ENCODE measurements at regions not wholly inside any gene's neighbourhood (a gene's known extent, or its start where the extent isn't known, plus 50 kb on each side); places are given as distances from the start of the nearest gene placed in this dataset.
"Not testable (repeated sequence)": the region's sequence is repeated elsewhere in the genome, so short reads cannot be mapped to it uniquely, and the experiment has no call there.

DNA sequence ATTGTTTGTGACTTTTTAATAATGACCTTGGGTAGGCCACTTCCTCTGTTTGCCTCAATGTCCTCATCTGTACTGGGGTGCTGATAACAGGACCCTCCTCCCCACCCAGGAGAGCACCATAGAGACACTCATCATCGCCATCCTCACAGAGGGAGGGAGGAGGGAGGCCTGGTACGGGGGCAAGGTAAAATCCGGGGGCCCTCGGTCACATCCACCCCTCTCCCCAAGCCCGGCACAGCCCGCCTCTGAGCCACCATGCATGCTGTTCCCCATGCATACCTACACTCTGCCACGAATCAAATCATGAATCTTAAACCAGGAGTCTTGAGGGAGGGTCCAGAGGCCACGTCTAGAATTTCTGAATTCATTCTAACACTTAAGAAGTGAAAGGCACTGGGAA, 74.9 kb upstream of the IQSEC1 start:
- DNase-seq: no peak

DNA sequence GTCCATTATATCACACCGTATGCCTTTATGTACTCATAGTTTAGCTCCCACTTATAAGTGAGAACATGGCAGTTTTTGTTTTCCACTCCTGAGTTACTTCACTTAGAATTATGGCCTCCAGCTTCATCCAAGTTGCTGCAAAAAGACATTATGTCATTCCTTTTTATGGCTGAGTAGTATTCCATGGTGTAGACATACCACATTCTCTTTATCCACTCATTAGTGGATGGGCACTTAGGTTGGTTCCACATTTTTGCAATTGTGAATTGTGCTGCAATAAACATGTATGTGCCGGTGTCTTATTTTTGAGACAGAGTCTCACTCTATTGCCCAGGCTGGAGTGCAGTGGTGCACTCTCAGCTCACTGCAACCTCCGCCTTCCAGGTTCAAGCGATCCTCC, 74.1 kb upstream of the IQSEC1 start:
- DNase-seq: no peak

DNA sequence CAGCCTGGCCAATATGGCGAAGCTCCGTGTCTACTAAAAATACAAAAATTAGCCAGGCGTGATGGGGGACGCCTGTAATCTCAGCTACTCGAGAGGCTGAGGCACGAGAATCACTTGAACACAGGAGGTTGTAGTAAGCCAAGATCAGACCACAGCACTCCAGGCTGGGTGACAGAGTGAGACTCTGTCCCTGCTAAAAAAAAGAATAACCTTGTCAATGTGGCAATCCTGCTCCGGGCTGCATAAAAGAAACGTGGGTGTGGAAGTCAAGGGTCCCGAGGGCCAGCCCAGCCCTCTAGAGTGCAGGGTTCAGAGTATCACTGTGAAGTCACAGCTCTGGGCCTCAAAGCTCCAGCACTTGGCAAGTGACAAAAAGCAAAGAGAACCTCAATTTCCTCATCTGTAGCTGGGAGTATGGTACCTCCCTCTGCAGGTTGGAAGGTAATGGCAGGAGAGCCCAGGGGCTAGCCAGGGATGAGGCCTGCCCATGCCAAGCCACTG, 73.5 kb upstream of the IQSEC1 start:
- no peak for DNase-seq

DNA sequence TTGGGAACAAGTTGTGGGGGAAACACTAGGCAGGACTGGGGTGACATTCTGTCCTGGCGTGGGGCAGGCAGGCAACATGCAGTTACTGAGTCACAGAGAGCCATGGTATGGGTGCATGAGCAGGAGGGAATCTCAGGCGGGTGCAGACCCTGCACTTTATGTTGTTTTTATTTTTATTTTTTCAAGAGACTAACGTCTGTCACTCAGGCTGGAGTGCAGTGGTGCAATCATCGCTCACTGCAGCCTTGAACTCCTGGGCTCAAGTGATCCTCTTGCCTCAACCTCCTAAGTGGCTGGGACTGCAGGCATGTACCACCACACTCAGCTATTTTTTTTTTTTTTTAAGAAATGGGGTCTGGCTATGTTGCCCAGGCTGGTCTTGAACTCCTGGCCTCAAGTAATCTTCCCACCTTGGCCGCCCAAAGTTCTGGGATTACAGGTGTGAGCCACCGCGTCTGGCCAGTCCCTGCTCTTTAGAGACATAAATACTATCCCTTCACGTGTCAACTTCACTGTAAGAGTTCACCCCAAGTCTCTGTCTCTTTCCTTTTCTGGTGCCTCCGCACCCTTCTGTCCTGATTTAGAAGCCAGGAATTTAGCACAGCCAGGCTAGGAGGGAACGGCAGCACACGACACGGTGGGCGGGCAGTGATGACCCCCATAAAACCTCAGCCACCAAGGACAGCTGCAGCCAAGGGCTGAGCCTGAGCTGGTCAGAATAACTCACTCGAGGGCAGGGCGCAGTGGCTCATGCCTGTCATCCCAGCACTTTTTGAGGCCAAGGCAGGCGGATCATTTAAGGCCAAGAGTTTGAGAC, 72.8 kb upstream of the IQSEC1 start:
- no peak for DNase-seq

DNA sequence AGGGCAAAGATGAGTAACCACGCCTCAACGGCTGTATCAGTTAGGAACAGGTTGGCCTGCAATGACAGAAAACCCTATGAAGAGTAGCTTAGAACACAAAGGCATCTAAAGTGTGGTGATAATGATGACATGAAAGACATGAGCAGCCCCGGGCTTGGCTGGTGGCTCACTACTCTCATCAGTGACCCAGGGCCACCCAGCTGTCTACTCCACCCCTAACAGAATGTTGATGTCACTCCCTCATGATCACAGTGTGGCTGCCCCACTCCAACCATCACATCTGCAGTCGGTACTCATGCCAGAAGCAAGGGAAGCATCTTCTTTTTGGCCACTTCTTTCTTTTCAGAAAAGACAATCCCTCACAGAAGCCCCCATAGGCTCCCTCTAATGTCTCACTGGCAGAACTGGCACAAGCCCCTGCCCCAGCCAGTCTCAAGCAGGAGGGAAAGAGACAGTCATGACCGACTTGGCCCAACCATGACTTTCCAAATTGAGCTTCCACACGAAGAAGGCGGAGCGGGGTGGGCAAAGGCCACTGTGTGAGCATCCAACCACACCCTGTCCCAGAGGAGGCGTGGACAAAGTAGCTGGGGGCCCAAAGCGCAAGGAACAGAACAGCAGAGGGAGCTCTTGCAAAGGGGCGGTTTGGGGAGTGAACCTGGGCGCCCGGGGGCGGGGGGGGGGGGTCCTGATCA, 72.0 kb upstream of the IQSEC1 start:
- DNase-seq: no peak

DNA sequence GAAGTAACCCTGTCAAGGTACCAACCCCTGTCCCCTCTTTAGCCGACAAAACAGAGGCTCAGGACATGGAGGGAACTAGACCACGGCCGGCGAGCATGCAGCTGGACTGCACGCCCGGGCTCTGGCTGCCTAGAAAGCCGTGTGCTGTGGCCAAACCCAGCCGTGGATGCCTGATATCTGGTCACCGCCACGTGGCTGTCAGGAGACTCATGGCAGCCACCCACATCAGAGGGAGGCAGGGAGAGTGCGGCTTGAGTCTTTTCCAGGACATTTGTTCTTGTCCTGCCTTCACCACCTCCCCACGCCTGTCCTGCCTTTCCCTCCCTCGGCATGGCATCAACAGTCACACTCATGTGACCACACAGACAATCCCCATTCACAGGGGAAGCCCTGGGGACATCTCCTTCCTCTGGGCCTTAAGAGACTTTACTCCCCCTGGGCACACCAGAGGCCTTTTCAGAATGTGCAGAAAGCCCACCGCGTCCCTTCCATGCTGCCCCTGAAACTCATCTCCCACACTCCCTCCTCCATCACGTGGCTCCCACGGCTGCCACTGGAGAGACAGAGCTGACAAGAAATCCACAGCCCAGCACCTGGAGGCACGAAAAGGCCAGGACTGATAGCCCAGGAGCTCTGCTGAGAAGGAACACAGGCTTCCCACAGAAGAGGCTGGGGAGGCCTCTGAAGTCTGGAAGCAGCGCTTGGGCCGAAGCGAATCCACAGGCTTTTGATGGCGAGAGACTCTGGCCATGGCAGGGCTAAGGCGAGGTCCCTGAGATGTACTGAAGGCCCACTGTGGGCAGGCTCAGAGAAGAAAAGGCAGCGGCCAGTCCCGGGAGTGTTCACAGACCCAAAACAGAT, 71.2 kb upstream of the IQSEC1 start:
- no peak for DNase-seq

DNA sequence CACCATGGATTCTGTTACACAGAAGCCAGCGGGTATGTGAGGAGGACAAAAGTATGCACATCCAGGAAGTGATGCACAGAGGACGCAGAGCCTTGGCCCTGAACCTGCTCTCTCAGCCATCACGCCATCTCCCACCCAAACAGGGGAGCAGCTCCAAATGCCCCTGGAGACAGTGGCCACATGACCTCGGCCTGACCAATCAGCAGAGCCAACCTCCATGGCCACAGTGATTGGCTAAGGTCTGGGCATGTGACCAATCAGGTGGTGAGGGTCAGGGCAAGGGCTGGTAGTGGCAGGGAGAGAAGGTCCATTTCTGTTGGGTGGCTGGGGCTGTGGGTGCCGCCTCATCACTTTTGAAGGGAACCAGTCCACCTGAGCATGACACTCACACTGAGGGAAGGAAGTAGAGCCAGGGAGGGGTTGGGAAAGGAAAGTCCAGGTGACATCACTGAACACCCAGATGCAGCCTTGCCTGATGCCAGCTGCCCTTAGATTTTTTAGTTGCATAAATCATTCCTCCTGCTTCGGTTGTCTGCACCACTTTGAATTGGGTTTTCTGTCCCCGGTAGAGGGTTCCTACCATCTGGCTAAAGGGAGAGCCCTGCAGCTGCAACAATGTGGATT, 70.3 kb upstream of the IQSEC1 start:
- no peak for DNase-seq

DNA sequence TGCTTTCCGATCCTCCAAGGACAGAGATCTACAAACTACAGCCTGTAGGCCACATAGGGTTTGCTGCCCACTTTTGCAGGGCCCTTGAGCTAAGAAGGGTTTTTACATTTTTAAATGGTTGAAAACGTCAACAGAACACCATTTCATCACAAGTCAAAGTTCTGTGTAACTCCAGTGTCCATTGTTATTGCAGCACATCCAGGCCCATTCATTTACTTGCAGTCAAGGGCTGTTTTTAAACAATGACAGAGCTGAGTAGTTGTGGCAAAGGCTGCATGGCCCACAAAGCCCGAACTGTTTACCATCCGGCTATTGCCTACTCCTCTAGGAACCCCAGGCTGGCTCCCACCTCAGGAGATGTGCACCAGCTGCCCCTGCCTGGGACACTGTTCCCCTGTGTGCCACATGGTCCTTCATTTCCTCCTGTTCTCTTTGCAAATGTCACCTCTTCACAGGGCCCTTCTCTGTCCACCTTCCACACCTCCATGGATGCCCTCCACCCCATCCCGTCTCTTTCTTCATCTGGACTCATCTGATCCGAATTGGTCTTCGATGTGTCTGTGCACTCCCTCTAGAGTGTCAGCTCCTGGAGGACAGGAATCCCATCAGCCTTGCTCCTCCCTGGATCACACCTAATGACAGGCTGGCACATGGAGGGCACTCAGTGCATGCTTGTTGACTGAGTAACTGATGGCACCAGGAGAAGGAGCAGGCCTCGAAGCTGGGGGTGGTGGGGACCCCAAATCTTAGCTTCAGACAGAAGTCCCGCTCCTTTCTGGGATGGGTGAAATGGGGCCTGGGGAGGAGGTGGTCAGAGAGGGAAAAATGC, 69.5 kb upstream of the IQSEC1 start:
- no peak for DNase-seq

DNA sequence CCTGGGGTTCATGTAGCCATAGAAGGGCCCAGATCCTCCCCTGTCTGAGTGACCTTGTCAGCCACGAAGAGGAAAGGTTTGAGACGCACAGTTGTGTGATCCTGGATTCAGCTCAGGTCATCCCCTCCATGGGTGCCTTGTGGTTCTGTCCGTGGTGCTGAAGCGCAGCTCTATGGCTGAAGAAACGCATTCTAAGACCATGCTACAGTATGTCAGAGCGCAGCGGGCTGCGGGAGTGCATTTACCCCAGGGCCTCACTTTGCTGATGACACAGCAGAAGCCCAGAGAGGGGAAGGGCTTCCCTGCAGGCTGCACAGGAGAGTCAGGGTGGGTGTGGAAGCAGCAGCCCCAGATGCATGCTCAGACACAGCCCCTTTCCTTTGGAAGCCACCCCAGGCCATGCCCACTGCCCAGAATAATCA, 68.8 kb upstream of the IQSEC1 start:
- DNase-seq: peak; percentile 55

DNA sequence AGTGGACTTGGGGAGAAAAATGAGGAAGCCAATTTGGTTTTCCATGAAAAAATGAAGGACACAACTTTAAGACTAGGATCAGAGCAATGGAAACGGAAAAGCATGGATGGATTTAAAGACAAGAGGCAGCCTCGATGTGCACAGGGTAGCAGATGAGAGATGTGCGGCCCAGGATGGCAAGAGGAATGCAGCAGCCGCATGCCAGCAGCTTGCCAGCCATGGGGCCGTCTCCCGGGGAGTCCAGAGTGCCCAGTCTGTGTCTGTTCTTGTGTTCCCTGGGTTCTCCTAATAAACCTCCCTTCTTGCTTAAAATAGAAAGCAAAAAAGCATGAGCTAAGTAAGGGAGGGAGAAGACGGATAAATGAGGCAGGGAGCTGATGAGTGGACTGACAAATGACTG, 68.0 kb upstream of the IQSEC1 start:
- DNase-seq: no peak

DNA sequence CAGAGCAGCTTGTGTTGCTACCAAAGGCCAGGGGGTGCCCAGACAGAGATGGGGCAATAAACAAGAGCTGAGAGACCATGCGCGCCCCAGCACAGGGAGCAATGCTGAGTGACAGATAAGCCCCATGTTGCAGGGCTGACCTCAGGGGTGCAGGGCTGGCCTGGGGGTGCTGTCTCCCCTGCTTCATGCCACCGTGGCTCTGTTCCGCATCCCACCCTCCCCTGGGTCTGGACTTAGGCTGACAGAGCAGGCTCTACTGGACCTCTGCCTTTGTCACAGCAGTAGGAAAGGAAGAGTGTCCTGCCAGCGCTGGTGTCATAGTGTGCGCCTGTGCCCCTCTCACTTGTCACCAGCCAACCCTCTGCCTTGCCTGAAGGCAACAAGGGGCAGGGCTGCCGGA, 67.4 kb upstream of the IQSEC1 start:
- DNase-seq: no peak

DNA sequence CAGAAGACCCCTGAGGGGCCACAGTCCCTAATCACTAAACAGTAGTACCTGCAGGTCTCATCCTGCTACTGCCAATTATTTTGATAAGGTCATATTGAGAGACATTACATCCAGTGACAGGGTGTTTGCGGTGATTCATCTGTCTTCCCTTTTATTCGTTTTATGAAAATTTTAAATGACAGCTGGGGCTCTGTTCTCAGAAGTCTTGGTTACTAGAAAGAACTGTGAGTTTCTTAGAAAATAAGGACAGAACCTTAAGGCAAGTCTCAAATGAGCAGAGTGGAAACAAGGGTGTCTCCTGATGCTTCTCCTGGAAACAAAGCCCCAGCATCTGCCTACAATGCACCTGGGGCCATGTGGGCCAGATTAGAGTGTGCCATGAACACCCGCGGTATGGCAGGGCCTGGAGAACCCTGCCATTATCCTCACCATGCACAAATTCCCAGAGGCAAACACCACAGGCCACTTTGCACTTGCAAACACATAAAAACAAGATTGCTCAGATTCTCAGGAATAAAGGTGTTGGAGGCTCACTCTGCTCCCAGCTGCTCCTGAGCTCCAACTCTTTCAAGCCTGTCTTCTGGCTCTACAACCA, 66.3 kb upstream of the IQSEC1 start:
- no peak for DNase-seq

DNA sequence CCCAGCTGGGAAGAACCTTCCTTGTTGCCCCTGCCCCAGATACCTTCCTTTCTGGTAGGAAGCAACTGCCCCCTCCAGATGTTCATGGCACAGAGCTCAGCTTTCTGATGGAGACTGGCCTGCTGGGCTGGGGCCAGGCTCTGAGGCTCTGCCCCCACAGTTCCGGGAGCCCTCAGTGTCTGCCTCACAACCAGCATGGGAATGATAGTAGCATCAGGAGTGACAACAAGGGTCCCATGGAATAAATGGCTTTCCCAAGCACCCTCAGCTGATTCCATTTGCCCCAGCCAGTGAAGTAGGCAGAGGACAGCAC, 65.6 kb upstream of the IQSEC1 start:
- no peak for DNase-seq

DNA sequence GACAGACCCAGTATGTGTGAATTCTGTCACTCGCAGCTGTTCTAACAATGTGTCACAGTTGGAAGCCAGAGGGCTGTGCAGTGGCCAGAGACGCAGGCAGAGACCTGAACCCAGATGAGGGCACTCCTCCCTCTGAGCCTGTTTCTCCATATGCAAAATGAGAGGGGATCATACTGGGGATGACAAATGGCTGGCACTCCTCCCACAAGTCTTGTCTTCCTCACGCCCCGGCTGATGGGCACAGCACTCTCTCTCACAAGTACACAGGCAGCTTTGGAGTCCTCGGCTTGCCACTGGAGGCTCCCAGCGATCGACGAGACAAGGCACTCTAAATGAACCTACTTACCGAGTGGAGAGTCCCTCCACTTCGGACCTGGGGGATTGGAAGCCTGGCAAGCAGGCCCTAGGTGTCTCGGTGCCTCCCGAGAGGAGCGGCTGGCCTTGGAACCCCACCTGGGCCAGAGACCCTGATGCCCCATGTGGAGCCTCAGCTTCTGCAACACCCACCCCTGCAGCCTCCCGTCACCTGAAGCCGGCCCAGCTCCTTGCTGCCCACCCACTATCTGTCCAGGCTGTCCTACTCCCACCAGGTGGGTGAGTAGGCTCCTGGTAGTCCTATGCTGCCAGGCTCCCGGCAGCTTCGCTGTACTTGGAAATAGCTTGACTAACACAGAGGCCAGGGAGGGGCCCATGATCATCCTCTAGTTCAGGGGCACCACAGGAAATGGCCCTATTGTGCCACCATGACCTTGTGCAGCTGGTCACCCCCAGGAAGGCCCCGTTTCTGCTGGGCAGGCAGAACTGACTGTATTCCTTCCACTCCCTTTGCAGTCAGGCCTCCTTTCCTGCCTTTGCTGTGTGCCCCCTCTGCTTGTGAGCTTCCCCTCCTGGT, 65.0 kb upstream of the IQSEC1 start:
- no peak for DNase-seq

DNA sequence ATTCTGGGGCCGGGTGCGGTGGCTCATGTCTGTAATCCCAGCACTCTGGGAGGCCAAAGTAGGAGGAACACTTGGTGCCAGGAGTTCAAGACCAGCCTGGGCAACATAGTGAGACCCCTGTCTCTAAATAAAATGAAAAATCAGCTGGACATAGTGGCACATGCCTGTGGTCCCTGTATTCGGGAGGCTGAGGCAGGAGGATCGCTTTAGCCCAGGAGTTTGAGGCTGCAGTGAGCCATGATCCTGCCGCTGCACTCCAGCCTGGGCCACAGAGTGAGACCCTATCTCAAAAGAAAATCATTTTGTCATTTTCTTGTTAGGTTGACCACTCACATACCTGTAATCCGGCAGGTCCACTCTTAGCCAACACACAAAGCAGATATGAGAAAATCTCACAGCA, 63.6 kb upstream of the IQSEC1 start:
- DNase-seq: not testable (repeated sequence)

DNA sequence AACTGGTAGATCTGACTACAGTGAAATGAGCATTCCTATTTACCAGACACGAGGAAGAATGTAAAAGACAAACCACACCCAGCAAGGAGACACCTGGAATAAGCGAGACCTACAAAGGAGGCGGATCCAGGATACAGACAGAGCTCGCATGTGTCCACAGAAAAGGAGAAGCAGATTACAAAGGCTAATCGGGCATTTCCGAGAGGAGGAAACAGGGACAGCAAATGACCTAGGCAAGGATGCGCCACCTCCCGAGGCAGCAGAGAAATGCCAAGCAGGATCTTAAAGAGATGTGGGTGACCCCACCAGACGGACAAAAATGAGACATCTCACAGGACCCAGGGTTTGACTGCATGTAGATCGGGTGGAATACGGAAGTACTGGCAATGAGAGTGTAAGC, 63.2 kb upstream of the IQSEC1 start:
- DNase-seq: no peak

DNA sequence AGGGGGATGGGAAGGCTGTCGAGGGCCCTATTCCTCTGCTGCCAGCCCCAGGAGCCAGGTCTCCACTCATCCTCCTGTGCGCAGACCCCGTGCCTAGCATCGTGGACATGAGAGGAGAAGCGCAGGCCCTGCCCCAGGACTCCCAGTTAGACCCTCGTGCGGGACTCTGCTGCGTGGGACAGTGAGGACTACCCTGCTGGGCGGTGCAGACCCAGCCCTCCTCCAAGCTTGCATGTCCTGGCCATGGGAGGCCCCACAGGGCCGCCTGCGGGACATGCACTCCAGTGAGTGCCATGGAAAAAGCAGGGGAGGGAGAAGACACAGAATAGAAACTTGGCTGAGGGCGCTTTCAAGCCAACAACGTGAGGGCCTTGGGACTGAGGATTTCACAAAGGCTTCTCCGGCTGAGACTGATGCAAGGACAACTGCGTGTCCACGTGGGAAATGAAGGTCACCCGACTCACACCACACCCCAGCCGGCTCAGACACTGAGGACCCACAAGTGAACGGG, 62.6 kb upstream of the IQSEC1 start:
- DNase-seq: no peak

DNA sequence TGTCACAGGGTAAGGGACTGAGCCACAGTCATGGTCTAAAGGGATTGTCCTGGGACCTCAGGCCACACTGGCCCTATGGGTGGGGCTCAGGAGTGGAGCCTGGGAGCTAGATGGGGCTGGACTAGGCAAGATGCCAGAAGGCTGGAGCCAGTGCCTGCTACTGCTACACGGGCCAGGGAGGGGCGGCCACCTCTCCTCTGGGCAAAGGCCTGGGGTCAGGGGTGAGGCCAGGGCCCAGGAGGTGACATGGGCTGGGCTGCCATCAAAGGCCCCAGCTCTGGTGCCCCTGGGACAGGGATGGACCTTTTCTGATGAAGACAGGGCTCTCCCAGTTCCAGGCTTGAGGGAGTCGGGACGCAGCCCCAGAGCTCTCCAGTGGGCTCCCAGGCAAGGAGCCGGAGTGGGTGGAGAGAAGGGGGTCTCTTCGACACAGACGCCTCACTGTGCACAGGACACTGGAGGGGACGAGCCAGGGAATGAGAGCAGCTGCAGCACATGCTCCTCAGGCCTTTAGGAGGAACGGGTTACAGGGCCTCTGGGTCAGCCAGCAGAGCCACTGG, 62.1 kb upstream of the IQSEC1 start:
- DNase-seq: no peak

DNA sequence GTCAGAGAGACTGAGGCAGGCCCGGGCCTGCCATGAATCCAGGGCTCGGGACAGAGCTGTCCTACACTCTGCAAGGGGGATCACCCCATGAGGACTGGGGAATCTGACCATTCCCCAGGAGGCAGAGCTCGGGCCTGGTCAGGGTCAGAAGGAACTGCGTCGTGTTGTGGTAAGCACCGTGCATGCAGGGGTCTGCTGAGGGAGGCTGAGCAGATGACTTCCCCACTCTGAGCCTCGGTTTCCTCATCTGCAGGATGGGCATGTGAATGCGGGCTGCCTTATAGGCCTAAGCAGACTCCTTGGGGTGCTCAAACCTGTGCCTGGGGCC, 61.6 kb upstream of the IQSEC1 start:
- DNase-seq: no peak

DNA sequence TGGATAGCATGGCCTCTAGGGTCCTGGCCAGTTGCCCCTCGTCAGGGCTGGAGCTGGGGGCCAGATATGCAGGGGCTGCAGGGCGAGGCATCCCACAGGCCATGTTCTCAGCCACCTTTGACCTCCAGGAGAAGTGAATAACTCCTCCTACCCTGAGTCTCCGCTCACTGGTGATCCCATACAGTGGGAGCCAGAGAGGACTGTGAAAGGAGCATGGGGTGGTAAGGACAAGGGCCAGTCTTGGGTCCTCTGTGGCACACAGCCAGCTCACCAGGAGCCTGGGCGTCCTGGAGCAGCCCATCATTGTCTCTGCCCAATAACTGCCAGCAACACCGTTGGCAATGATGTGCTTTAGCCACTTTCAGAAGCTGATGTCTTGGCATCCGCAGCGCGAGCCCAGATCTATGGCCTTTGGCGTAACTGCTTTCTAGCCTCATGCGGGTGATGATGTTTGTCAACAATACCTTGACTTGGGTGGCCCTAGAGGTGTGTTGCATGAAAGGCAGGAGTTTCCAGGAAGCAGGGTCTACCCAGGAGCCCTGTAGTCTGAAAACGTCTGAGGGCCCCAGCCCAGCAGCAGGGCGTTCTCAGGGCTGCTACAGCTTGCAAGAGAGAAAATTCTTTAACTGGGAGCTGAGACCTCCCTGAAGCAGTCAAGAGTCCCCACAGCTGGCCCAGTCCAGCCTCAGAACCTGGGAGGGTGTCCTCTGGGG, 61.1 kb upstream of the IQSEC1 start:
- no peak for DNase-seq

Data from OCI-M1 (cell line).